ENCODE measurements at regions not wholly inside any gene's neighbourhood (a gene's known extent, or its start where the extent isn't known, plus 50 kb on each side); places are given as distances from the start of the nearest gene placed in this dataset.

GRCh38 chr3:89606151-89606550 is 498.7 kb downstream of the EPHA3 start:
- Histone ChIP-seq H3K4me1 (ENCODE audit: insufficient read depth, low read length) (no peaks in the 10 kb centered on the region), H3K36me3 (ENCODE audit: insufficient read depth, low read length) (no peaks in the 10 kb centered on the region), H3K4me3 (ENCODE audit: low read length) (no peak overlapping the region), H3K27me3 (ENCODE audit: control insufficient read depth in 1 of 2, insufficient read depth in 2 of 2, low read length in 2 of 2) (no peaks in the 10 kb centered on the region), H3K27ac (ENCODE audit: low read depth in 1 of 2, low read length in 2 of 2) (no peak overlapping the region), H3K9me3 (ENCODE audit: control insufficient read depth in 1 of 2, insufficient read depth in 1 of 2, low read length in 2 of 2) (no peaks in the 10 kb centered on the region)
- no peak for DNase-seq
- Mint-ChIP-seq H3K27ac (no peak overlapping the region), H3K27me3 (no peaks in the 10 kb centered on the region), H3K4me1 (ENCODE audit: low read depth) (no peaks in the 10 kb centered on the region), H3K9me3 (peaks cover 8% of the 10 kb centered on the region), H3K4me3 (no peak overlapping the region), H3K36me3 (ENCODE audit: low read depth) (no peaks in the 10 kb centered on the region)
- intact Hi-C loops (cut with DNase I, micrococcal nuclease): loop anchor here in 1 of 2 experiments (5.0 kb wide), 1 partner anchor 51 kb away; no protein-coding TSS in a partner anchor
- TF ChIP-seq, protein P1, sequence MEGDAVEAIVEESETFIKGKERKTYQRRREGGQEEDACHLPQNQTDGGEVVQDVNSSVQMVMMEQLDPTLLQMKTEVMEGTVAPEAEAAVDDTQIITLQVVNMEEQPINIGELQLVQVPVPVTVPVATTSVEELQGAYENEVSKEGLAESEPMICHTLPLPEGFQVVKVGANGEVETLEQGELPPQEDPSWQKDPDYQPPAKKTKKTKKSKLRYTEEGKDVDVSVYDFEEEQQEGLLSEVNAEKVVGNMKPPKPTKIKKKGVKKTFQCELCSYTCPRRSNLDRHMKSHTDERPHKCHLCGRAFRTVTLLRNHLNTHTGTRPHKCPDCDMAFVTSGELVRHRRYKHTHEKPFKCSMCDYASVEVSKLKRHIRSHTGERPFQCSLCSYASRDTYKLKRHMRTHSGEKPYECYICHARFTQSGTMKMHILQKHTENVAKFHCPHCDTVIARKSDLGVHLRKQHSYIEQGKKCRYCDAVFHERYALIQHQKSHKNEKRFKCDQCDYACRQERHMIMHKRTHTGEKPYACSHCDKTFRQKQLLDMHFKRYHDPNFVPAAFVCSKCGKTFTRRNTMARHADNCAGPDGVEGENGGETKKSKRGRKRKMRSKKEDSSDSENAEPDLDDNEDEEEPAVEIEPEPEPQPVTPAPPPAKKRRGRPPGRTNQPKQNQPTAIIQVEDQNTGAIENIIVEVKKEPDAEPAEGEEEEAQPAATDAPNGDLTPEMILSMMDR (IDR thresholded peaks at IDR 0.05): no peak
- ATAC-seq (ENCODE audit: poor library complexity): no peak
- ChIA-PET POLR2A (no interaction called here), CTCF (no interaction called here)

DNA sequence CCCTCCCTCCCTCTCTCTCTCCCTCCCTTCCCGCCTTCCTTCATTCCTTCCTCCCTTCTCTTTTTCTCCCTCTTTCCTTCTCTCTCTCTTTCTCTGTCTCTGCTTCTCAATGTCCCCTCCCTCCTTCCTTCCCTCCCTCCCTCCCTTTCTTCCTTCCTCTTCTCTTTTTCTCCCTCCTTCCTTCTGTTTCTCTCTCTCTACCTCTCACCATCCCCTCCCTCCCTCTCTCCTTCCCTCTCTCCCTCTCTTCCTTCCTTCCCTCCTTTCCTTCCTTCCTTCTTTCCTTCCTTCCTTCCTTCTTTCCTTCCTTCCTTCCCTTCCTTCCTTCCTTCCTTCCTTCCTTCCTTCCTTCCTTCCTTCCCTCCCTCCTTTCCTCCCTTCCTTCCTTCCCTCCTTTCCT is 504.6 kb downstream of the EPHA3 start:
- Mint-ChIP-seq H3K9me3 (peaks cover 2% of the 10 kb centered on the region), H3K27me3 (no peaks in the 10 kb centered on the region), H3K27ac (no peak overlapping the region), H3K36me3 (ENCODE audit: low read depth) (no peaks in the 10 kb centered on the region), H3K4me3 (no peak overlapping the region), H3K4me1 (ENCODE audit: low read depth) (no peaks in the 10 kb centered on the region)
- ATAC-seq (ENCODE audit: poor library complexity): no peak
- TF ChIP-seq, protein P1 (IDR thresholded peaks at IDR 0.05): no peak
- H3K27me3 ChIP-seq (ENCODE audit: control insufficient read depth in 1 of 2, insufficient read depth in 2 of 2, low read length in 2 of 2): no peaks in the 10 kb centered on the region
- CTCF ChIA-PET: no interaction called here
- no peak overlapping the region for H3K4me3 ChIP-seq (ENCODE audit: low read length)
- no peak overlapping the region for H3K27ac ChIP-seq (ENCODE audit: low read depth in 1 of 2, low read length in 2 of 2)
- intact Hi-C loops (cut with DNase I, micrococcal nuclease): no loop called here
- H3K9me3 ChIP-seq (ENCODE audit: control insufficient read depth in 1 of 2, insufficient read depth in 1 of 2, low read length in 2 of 2): no peaks in the 10 kb centered on the region
- no peak for DNase-seq
- POLR2A ChIA-PET: no interaction called here
- H3K4me1 ChIP-seq (ENCODE audit: insufficient read depth, low read length): no peaks in the 10 kb centered on the region
- H3K36me3 ChIP-seq (ENCODE audit: insufficient read depth, low read length): no peaks in the 10 kb centered on the region

DNA sequence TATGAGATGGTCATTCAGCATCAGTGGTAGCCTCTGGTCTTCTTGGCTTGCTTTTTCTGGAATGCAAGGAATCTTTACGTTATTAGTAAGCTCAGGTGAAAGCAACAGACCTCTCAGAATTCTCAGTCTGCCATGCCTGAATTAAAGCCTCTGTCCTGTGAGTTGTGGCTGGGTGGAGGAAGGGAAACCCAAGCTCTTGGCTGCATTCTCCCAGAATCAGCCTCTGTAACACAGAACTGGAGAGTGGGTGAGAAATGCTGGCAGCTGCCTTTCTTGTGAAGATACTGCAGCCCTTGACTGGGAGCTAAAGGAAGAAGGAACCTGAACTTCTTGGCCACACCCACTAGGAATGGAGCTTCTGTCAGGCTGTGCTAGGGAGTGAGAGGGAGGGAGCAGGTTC is 505.8 kb downstream of the EPHA3 start:
- CTCF ChIA-PET: no interaction called here
- TF ChIP-seq, protein P1 (IDR thresholded peaks at IDR 0.05): no peak

More for the DNA sequence above, 505.8 kb downstream of the EPHA3 start:
- H3K4me1 Mint-ChIP-seq (ENCODE audit: low read depth): no peaks in the 10 kb centered on the region
- H3K36me3 Mint-ChIP-seq (ENCODE audit: low read depth): no peaks in the 10 kb centered on the region
- Histone ChIP-seq H3K27me3 (ENCODE audit: control insufficient read depth in 1 of 2, insufficient read depth in 2 of 2, low read length in 2 of 2) (no peaks in the 10 kb centered on the region), H3K27ac (ENCODE audit: low read depth in 1 of 2, low read length in 2 of 2) (no peak overlapping the region), H3K4me1 (ENCODE audit: insufficient read depth, low read length) (no peaks in the 10 kb centered on the region), H3K4me3 (ENCODE audit: low read length) (no peak overlapping the region), H3K36me3 (ENCODE audit: insufficient read depth, low read length) (no peaks in the 10 kb centered on the region), H3K9me3 (ENCODE audit: control insufficient read depth in 1 of 2, insufficient read depth in 1 of 2, low read length in 2 of 2) (no peaks in the 10 kb centered on the region)
- no peak overlapping the region for H3K4me3 Mint-ChIP-seq
- DNase-seq (no peak), ATAC-seq (ENCODE audit: poor library complexity) (no peak)
- intact Hi-C loops (cut with DNase I, micrococcal nuclease): no loop called here
- POLR2A ChIA-PET: no interaction called here
- peaks cover 2% of the 10 kb centered on the region for H3K9me3 Mint-ChIP-seq
- H3K27ac Mint-ChIP-seq: no peak overlapping the region
- no peaks in the 10 kb centered on the region for H3K27me3 Mint-ChIP-seq
